ENCODE measurements at regions not wholly inside any gene's neighbourhood (a gene's known extent, or its start where the extent isn't known, plus 50 kb on each side); places are given as distances from the start of the nearest gene placed in this dataset.

DNA sequence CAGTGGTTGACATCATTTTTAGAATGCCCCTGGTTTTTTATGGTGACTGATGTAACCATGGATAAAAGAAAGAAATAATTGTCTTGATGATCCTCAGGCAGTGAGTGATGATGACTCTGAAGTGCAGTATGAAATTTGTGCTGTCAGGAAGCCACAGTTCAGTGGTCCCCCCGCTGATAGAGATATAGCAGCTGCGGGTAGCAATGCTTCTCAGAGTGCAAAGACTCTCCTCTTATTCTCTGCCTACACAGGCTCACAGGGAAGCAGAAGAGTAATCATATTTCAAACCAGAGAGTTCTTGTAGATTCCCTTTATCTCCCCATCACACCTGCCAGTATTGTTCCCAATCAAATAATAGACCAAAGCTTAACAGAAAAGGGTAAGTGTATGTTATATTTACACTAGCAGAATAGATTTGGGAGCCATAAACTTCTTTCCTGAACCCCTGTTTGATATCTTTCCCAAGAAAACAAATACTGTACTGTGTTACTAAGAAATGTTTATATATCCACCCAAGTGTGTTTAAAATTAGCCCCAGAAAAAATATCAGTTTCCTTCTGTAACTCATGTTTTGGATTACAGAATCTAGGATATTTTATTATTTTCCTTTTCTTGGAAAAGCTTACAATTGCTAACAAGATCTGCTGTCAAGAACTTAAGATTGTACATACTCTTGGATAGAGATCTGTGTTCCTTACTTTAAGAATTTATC is 1817.4 kb upstream of the FLRT2 start:
- no peak for TF ChIP-seq FOXP2 (optimal IDR thresholded peaks at IDR 0.05; ENCODE audit: borderline replicate concordance, extremely low read depth, extremely low read length, insufficient read depth)
- TF ChIP-seq REST (IDR thresholded peaks at IDR 0.05; ENCODE audit: insufficient read depth in 1 of 2, low read depth in 2 of 2, low read length in 2 of 2): no peak
- no peak for TF ChIP-seq TAF1 (IDR thresholded peaks at IDR 0.05; ENCODE audit: borderline replicate concordance, insufficient read depth, low read length)
- TF ChIP-seq SIN3A (IDR thresholded peaks at IDR 0.05; ENCODE audit: borderline replicate concordance, insufficient read depth, low read length): no peak
- TF ChIP-seq POLR2AphosphoS5 (IDR thresholded peaks at IDR 0.05; ENCODE audit: low read depth, low read length): no peak

DNA sequence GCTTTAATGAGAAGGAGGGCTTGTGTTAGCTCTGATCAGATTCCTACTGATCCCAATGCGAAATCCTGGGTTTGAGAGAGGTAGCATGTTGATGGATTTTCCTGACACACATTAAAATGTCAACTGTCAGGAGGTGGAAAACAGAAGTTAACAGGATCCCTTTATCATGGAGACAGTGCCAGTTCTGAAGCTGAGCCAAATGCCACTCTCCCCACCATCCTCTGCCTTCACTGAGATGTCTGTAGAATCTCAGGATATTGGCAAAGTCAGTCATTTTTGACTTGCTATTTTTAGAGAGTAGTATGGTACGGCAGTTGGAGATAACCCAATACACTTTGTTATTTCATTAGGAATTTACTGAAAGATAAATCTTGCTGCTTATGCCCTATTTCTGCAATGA is 1816.2 kb upstream of the FLRT2 start:
- TF ChIP-seq SIN3A (IDR thresholded peaks at IDR 0.05; ENCODE audit: borderline replicate concordance, insufficient read depth, low read length): no peak
- TF ChIP-seq REST (IDR thresholded peaks at IDR 0.05; ENCODE audit: insufficient read depth in 1 of 2, low read depth in 2 of 2, low read length in 2 of 2): no peak
- TF ChIP-seq POLR2AphosphoS5 (IDR thresholded peaks at IDR 0.05; ENCODE audit: low read depth, low read length): no peak
- no peak for TF ChIP-seq FOXP2 (optimal IDR thresholded peaks at IDR 0.05; ENCODE audit: borderline replicate concordance, extremely low read depth, extremely low read length, insufficient read depth)
- no peak for TF ChIP-seq TAF1 (IDR thresholded peaks at IDR 0.05; ENCODE audit: borderline replicate concordance, insufficient read depth, low read length)

DNA sequence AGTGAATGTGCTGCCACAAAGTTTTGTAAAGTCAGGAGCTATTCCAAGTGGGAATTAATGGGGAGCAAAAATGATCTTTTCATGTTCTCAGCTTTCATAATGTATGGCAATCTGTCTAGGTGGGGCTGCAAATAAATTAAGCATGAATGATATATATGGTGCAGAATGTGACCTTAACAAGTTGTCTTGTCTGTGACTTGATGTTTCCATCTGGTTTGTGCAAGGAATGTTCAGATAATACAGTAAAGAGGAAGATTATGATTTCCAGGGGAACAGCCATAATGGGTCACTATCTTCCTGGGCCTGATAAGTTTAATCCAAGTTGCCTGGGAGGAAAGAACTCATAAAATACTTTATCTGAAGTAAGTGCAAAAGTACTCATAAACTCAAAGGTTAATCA is 1815.8 kb upstream of the FLRT2 start:
- TF ChIP-seq REST (IDR thresholded peaks at IDR 0.05; ENCODE audit: insufficient read depth in 1 of 2, low read depth in 2 of 2, low read length in 2 of 2) (no peak), SIN3A (IDR thresholded peaks at IDR 0.05; ENCODE audit: borderline replicate concordance, insufficient read depth, low read length) (no peak), TAF1 (IDR thresholded peaks at IDR 0.05; ENCODE audit: borderline replicate concordance, insufficient read depth, low read length) (no peak), FOXP2 (optimal IDR thresholded peaks at IDR 0.05; ENCODE audit: borderline replicate concordance, extremely low read depth, extremely low read length, insufficient read depth) (no peak), POLR2AphosphoS5 (IDR thresholded peaks at IDR 0.05; ENCODE audit: low read depth, low read length) (no peak)

DNA sequence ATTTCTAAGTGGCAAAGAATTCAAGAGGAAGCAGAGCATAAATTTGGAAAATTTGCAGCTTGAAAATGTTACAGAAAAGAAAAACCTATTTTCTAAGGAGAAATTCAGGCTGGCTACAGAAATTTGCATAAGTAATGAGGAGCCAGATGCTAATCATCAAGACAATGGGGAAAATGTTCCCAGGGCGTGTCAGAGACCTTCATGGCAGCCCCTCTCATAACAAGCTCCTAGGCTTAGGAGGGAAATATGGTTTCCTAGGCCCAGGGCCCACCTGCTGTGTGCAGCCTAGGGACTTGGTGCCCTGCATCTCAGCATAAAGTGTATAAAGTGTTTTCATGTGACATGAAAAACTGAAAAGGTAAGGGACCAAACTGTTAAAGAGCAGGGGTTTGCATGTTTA is 1796.3 kb upstream of the FLRT2 start:
- TF ChIP-seq TAF1 (IDR thresholded peaks at IDR 0.05; ENCODE audit: borderline replicate concordance, insufficient read depth, low read length): no peak
- TF ChIP-seq FOXP2 (optimal IDR thresholded peaks at IDR 0.05; ENCODE audit: borderline replicate concordance, extremely low read depth, extremely low read length, insufficient read depth): no peak
- no peak for TF ChIP-seq SIN3A (IDR thresholded peaks at IDR 0.05; ENCODE audit: borderline replicate concordance, insufficient read depth, low read length)
- no peak for TF ChIP-seq REST (IDR thresholded peaks at IDR 0.05; ENCODE audit: insufficient read depth in 1 of 2, low read depth in 2 of 2, low read length in 2 of 2)
- TF ChIP-seq POLR2AphosphoS5 (IDR thresholded peaks at IDR 0.05; ENCODE audit: low read depth, low read length): no peak
